ENCODE measurements at regions not wholly inside any gene's neighbourhood (a gene's known extent, or its start where the extent isn't known, plus 50 kb on each side); places are given as distances from the start of the nearest gene placed in this dataset.

GRCh38 chr5:155068616-155069100, 55.1 kb downstream of the KIF4B start:
- no peak for DNase-seq (ENCODE audit: low read depth)

DNA sequence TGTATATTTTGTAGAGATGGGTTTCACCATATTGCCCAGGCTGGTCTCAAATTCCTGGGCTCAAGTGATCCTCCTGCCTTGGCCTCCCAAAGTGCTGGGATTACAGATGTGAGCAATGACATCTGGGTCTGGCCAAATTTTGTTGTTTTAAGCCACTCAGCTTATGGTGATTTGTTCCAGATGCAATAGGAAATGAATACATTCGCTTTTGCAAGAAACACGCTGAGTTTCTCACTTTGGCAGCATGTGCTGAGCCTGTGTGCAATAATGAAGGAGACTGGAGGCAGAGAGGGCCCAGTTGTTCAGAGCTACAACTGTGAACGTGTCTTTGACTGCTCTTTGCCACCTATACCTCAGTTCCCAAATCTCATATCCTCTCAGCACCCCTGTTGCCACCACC, 56.4 kb downstream of the KIF4B start:
- DNase-seq (ENCODE audit: low read depth) = no peak

DNA sequence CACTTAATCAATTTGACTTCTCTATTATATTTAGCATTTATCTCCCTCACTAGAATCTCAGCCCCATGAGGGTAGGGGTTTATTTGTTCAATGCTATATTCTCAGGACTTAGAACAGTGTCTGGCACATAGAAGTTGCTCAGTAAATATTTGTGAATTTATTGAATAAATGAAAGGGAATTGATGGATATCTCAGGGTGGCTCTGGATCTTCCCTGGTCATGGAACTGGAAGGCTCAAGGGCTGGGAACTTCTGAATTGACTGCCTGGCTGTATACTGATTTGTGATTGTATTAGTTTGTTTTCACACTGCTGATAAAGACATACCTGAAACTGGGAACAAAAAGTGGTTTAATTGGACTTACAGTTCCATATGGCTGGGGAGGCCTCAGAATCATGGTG, 57.2 kb downstream of the KIF4B start:
- no peak for DNase-seq (ENCODE audit: low read depth)

DNA sequence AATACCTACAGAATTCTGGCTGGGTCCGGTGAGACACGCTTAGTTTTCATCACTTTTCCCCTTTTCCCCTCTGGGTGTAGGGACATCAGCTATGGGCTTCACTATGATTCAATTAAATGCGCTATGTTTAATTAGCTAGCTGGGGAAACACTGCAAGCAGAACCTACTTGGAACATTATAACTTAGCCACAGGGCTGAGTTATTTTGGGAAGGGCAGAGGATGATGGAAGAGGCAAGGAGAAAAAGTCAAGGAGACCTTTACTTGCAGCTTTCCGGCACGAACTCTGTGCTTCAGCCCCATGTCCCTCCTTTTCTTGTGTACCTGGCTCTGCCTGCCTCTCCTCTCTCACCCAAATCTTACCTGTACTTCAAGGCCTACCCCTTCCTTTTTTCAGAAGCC, 62.8 kb downstream of the KIF4B start:
- DNase-seq (ENCODE audit: low read depth) = no peak

DNA sequence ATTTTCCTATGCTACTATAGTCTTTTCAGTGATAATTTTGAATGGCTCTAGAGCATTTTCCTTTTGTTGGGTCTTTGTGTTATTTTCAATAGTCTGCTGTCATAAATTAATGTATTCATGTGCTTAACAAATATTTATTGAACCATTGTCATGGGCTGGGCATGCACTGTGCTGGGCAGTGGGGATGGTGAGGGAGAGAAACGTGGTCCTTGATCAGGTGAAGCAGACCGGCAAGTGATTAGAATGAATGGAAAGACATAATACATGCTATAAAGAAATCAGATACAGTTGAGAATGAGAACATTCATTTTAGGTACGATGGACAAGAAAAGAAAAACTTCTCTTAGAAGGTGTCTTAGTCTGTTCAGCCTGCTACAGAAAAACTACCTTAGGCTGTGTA, 66.1 kb downstream of the KIF4B start:
- DNase-seq (ENCODE audit: low read depth) = no peak

DNA sequence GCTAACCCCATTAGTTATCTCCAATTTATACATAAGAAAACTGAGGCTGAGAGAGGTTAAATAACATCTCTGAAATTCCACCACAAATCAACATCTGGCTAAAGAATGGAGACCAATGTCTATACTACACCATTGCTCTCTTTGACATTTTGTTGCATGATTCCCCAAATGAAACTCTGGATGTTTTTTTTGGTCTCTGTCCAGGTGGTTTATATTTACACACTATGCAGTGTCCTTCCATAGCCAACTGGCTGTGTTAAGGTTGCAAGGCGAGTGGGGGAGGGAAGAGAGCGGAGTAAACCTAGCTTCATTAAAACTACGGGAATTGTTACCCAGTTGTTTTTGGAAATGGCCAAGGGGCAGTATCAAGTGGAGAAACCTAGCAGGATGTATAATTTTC, 67.2 kb downstream of the KIF4B start:
- peak; percentile 10 for DNase-seq (ENCODE audit: low read depth)

GRCh38 chr5:155081618-155082017, 68.1 kb downstream of the KIF4B start:
- DNase-seq (ENCODE audit: low read depth) = no peak

DNA sequence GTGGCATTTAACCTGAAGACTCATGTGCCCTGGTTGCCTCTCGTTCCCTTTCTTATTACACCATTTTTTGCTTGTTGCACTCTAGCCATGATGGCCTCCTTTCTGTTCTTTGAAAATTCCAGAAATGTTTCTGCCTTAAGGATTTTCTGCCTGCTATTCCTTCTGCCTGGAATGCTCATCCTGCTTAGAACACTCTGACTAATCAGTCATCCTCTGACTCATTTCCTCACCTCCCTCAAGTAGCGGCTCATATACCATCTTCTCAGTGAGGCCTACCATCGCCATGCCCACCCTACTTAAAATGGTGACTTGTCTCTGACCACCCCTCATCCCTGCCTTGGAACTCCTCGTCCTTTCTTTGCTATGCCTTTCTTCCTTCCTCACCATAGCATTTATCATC, 68.8 kb downstream of the KIF4B start:
- DNase-seq (ENCODE audit: low read depth) = peak; percentile 64

DNA sequence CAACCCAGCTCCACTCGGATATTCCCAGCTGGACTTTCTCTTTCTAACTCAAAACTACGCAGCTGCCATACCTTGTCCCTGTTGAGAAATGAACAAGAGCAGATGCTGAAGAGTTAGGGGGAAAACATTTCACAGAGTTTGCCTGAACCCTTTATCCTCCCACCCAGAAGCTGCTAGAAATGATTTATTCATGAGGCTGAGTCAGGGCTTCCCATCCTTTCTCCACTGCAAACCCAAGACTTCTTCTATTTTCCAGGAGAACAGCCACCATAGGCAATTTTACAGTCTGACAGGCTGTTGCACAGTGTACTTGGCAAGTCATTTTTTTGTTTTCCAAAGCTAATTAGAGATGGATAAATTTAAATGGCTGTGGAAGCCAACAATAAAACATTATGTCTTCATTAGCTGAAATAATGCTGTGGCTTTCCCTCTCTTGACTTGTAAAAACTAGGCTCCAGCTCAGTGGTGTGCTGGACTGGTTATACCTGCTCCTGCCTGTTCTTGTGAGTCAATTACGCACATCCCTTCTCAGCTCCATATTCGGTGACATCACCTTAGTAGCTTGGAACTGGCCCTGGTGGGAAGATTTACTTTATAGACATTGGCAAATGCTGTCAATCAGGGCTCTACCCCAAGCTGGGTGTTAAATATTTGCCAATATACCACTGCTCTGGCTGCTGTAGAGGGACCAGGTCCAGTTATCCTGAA, 71.9 kb downstream of the KIF4B start:
- no peak for DNase-seq (ENCODE audit: low read depth)

DNA sequence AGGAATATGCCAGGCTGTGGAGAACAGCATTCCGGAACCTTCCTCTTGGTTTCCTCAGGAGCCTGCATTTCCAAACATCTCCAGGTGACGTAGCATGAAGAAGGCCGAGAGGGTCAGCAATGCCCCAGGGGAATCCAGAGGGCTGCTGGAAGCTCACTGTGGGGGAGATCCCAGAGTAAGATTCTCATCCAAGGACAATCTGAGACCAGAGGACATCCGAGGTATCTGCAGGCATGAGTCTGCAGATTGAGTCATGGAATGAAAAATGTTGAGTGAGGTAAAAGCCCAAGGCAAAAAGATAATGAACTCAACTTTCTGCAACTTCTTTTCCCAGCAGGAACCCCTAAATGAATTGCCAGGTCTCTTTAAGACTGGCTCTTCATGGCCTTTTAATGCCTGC, 73.5 kb downstream of the KIF4B start:
- peak; percentile 14 for DNase-seq (ENCODE audit: low read depth)

DNA sequence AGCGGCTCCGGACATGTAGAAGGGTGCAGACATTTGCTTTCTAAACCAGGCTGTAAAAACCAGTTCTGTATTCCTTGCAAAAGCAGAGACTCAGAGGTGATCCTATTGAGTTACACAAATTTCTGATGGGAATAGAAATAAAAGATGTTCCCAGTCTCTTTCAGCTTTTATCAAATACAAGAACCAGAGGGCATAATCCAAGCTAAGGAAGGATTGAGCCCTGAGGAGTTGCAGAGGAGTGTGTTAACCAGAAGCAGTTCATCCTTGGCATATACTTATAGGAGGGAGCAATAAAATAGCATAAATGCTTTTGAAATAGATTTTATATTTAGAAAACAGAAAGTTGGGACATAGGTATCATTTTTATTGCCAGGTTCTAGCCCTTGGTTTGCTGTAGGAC, 75.3 kb downstream of the KIF4B start:
- no peak for DNase-seq (ENCODE audit: low read depth)

GRCh38 chr5:155089643-155090042, 76.1 kb downstream of the KIF4B start:
- peak; percentile 38 for DNase-seq (ENCODE audit: low read depth)

DNA sequence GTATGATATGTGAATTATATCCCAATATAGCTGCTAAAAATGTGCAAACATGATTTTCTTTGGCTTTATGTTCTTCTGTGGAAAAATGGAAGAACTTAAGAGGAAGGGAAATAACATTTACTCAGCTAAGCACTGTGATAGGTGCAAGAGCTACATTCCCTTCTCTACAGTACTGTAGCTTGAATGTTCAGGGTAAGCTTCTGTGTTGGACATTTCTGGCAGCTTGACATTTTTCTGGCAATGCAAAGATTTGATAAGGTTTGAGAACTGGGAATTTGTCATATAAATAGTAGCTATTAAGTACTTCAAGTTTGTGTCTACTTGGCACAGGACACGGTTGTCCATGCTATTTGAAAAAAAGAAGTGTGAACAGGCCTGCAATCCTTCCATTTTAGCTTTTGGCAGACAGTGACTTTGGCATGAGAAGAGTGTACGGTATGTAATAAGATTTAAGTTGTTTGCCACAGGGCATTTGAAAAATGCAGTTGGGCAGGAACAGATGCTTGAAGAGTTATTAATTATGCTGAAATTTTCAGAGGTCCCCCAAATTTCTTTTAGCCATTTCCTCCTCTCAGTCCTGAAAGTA, 77.6 kb downstream of the KIF4B start:
- peak; percentile 9 for DNase-seq (ENCODE audit: low read depth)

DNA sequence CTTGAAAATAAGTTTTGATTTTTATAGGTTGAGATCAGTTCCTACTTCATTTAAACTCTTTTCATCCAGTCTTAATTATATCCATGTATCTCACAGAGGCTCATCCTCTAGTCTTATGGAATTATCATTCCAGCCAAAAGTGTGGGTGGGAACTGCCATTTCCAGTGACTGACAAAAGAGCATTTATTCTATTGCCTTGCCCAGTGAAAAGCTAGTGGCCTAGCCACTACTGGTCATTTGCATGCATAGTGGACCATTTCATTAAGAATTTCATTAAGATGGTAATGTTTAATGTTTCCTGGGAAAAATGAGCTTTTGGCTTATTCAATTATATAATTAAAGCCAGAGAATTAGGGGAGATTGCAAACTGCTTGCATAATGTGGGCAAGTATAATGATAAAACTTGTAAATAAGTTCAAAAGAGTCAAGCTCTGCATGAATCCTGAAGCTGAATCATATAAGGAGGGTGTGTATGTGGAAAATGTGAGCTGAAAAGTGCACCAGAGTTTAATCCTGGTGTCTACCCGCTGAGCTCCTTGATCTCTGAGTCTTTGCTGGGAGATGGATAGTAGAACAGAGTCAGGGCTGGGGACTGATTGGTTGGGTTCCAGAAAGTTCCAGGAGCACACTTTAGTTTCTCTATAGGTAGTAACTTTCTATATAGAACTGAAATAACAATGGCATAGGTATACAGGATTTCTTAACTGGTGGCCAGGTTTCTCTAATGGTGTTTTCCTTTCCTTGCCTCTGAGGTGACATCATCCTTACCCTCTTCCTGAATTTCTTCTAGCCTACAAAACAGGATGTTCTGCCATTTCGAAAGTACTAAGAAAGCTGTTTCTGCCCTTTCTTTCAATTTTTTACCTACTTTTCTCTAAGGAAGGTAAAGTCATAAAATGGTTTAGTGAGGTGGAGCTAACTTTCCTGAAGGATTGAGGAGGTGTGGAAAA, 78.5 kb downstream of the KIF4B start:
- no peak for DNase-seq (ENCODE audit: low read depth)

DNA sequence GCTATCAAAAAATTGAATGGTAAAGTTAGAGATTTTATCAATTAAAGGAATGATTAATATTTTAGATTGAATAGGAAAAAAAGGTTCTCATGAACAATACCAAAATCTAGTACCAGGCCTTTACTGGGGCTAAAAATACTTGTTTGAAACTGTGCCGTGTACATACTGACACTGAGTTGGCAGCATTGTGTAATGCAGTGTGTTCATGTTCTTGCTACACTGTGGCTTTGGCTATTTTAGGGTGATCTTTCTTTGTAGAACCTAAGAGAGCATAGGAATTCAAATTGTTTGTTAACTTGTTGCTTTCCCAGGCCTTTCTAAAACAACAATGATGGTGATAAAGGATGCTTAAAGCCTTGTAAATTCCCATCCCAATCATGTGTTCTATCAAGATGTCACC, 80.9 kb downstream of the KIF4B start:
- no peak for DNase-seq (ENCODE audit: low read depth)

DNA sequence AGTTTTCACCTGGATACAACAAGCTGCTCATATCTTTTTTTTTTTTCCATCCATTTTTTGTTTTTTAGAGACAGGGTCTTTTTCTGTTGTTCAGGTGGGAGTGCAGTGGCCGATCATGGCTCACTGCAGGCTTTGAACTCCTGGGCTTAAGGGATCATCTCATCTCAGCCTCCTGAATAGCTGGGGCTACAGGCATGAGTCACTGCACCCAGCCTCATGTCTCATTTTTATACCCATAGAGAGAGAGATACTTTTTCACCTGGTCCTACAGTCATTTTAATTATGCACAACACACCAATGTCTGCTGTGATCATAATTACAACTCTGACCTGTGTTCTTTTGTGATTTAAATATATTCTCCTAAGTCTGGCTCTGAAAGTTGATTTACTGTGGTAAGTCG, 84.4 kb downstream of the KIF4B start:
- DNase-seq (ENCODE audit: low read depth) = no peak

DNA sequence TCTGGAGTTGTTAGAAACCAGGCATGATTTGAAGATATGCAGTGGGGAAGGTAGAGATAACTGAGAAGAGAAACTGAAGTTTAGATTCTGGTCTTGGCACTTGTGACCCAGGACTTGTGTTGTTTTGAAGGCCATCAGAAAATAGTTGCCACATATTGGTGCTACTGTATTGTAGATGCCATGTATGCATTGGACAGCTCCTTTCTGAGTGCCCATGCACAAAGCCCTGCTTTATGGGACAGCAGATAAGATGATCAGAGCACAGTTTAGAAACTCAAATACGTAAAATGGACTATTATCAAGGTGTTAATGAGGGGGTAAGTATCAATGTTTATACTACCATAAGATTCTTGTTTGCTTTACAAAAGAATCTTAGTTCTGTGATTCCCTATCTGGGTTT, 84.9 kb downstream of the KIF4B start:
- no peak for DNase-seq (ENCODE audit: low read depth)

- no peak for DNase-seq (ENCODE audit: low read depth)
Observed at GRCh38 chr5:155101697-155102096, 88.1 kb downstream of the KIF4B start.

- DNase-seq (ENCODE audit: low read depth) = no peak
Observed at GRCh38 chr5:155103146-155103545, 89.6 kb downstream of the KIF4B start.

DNA sequence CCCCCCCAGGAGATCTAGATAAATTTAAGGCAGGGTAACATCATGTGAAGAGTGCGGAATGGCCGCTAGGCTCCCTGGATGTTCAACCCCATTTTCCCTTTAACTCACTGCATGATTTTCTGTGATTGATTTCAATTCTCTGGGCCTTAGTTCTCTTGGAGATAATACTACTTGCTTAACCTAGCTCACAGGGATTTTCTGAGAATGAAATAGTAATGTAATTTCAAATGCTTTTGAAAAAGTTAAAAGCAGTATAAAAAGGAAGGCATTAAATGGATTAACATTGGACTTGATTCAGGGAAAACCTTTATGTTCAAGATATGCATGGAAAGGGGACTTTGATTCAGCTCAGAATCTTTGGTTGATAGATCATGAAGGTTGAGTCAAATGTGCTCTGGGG, 90.9 kb downstream of the KIF4B start:
- no peak for DNase-seq (ENCODE audit: low read depth)

- no peak for DNase-seq (ENCODE audit: low read depth)
Observed at GRCh38 chr5:155106221-155106620, 92.7 kb downstream of the KIF4B start.

DNA sequence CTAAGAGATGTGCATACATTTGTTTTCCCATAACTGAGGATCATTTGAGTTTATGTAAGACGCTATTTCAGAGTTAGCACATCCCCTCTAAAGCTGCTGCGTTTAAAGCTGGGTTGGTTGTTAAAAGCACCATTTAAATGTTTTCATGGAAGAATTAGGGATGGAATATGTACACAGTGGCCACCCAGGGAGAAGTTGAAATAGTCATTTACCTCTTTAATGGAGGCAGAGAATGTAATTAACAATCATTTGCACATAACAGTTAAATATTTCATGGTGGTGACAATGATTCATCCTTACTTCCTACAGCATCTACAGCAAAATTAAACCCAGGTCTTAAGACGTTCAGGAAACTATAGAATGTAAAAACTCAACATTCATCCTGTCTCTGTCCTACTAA, 100.3 kb downstream of the KIF4B start:
- DNase-seq (ENCODE audit: low read depth) = no peak

GRCh38 chr5:155114655-155115054, 101.1 kb downstream of the KIF4B start:
- DNase-seq (ENCODE audit: low read depth) = no peak

Measured in iris pigment epithelial cell (primary cell).